ENCODE measurements at regions not wholly inside any gene's neighbourhood (a gene's known extent, or its start where the extent isn't known, plus 50 kb on each side); places are given as distances from the start of the nearest gene placed in this dataset.
A peak's percentile ranks its signal among the peaks of the same experiment; 100 is the strongest.

- FAIRE-seq (no peak), ATAC-seq (no peak), DNase-seq (ENCODE audit: low read depth in 1 of 2, low spot score in 1 of 2) (no peak)
- Histone ChIP-seq H3K4me2 (no peak overlapping the region), H3K27ac (peak overlapping the region in 1 of 2 experiments; percentile 62; a peak in 3 of 6 replicates), H3K4me1 (peaks cover 2% of the 10 kb centered on the region), H3K9me3 (peaks cover 32% of the 10 kb centered on the region), H3K4me3 (no peak overlapping the region)
- ChIA-PET POLR2A (no interaction called here), CTCF (no interaction called here)
- WGBS (ENCODE audit: missing lambda C conversion rate), result 74% methylated on average over 1 of the region's 1 CpG
- no peak for TF ChIP-seq JUN (IDR thresholded peaks at IDR 0.05)
- TF ChIP-seq NR3C1 (IDR thresholded peaks at IDR 0.05), result no peak
- TF ChIP-seq EP300 (IDR thresholded peaks at IDR 0.05), result no peak
- TF ChIP-seq JUNB (IDR thresholded peaks at IDR 0.05), result no peak
- TF ChIP-seq MAFK (IDR thresholded peaks at IDR 0.05; ENCODE audit: partially characterized antibody), result no peak
- TF ChIP-seq NPAS2 (CRISPR knock-in tag; IDR thresholded peaks at IDR 0.05; ENCODE audit: borderline replicate concordance), result no peak
- TF ChIP-seq SMC3 (IDR thresholded peaks at IDR 0.05), result no peak
- TF ChIP-seq RNF2 (IDR thresholded peaks at IDR 0.05; ENCODE audit: borderline replicate concordance, low read depth), result no peak
- TF ChIP-seq ZC3H11A (IDR thresholded peaks at IDR 0.05), result no peak
- no peak for TF ChIP-seq HOXB5 (CRISPR knock-in tag; IDR thresholded peaks at IDR 0.05)
- TF ChIP-seq HDAC2 (IDR thresholded peaks at IDR 0.05), result no peak
- no peak for TF ChIP-seq BHLHE40 (IDR thresholded peaks at IDR 0.05; ENCODE audit: low read depth, low read length)
- no peak for TF ChIP-seq E2F6 (IDR thresholded peaks at IDR 0.05; ENCODE audit: borderline replicate concordance, low read depth)
- no peak for TF ChIP-seq CBX8 (IDR thresholded peaks at IDR 0.05)
- no peak for TF ChIP-seq CHD4 (IDR thresholded peaks at IDR 0.05; ENCODE audit: borderline replicate concordance)
- no peak for TF ChIP-seq HEYL (CRISPR knock-in tag; IDR thresholded peaks at IDR 0.05)
- TF ChIP-seq BCL3 (IDR thresholded peaks at IDR 0.05), result no peak
Observed at GRCh38 chrX:45485719-45486118, 285.0 kb upstream of the DIPK2B start.

- ATAC-seq (peak; percentile 95 to 96), DNase-seq (ENCODE audit: low read depth in 1 of 2, low spot score in 1 of 2) (peak; percentile 55 to 96), FAIRE-seq (peak; percentile 100)
- peaks cover 56% of the 10 kb centered on the region for H3K9me3 ChIP-seq
- peak overlapping the region; percentile 57 for H3K4me2 ChIP-seq
- CTCF ChIA-PET, result interaction anchor here (0.6 to 2.5 kb wide), 6 partner anchors 27 to 896 kb away, joined by 3 to 20 read pairs (median 4); no protein-coding TSS in a partner anchor
- 0% methylated on average over 4 of the region's 4 CpGs for WGBS (ENCODE audit: missing lambda C conversion rate)
- H3K4me3 ChIP-seq, result no peak overlapping the region
- H3K27ac ChIP-seq, result peak overlapping the region; percentile 74 to 93
- H3K4me1 ChIP-seq, result peaks cover 19% of the 10 kb centered on the region
- POLR2A ChIA-PET, result interaction anchor here (1.5 to 2.1 kb wide), 2 partner anchors 27 to 35 kb away, joined by 13 to 20 read pairs; no protein-coding TSS in a partner anchor
- TF ChIP-seq EHMT2 (IDR thresholded peaks at IDR 0.05; ENCODE audit: low read depth), result no peak
- TF ChIP-seq PBX3 (IDR thresholded peaks at IDR 0.05), result no peak
- no peak for TF ChIP-seq FOSB (CRISPR knock-in tag; IDR thresholded peaks at IDR 0.05)
- peak; percentile 87 for TF ChIP-seq FOSL2 (IDR thresholded peaks at IDR 0.05)
- TF ChIP-seq FOSL2 (CRISPR knock-in tag; IDR thresholded peaks at IDR 0.05), result peak; percentile 98
- TF ChIP-seq HEYL (CRISPR knock-in tag; IDR thresholded peaks at IDR 0.05), result no peak
- no peak for TF ChIP-seq NR3C1 (IDR thresholded peaks at IDR 0.05)
- TF ChIP-seq JUNB (IDR thresholded peaks at IDR 0.05), result peak; percentile 99
- no peak for TF ChIP-seq HDAC2 (IDR thresholded peaks at IDR 0.05)
- no peak for TF ChIP-seq MAZ (IDR thresholded peaks at IDR 0.05; ENCODE audit: borderline replicate concordance, low read depth, low read length)
- TF ChIP-seq RARB (CRISPR knock-in tag; IDR thresholded peaks at IDR 0.05), result 0 out of 2 replicates have a peak, but pooled peaks have one; percentile 16
- TF ChIP-seq HES2 (IDR thresholded peaks at IDR 0.05), result peak; percentile 73; the same call in 1 of the 2 replicates
- no peak for TF ChIP-seq PHF8 (IDR thresholded peaks at IDR 0.05; ENCODE audit: borderline replicate concordance, low read depth)
- peak; percentile 69 for TF ChIP-seq NFE2L2 (conservative IDR thresholded peaks at IDR 0.05; ENCODE audit: low read length)
- TF ChIP-seq MAX (IDR thresholded peaks at IDR 0.05), result peak; percentile 77
- TF ChIP-seq RNF2 (IDR thresholded peaks at IDR 0.05; ENCODE audit: borderline replicate concordance, low read depth), result no peak
- no peak for TF ChIP-seq KDM5A (IDR thresholded peaks at IDR 0.05)
- TF ChIP-seq REST (IDR thresholded peaks at IDR 0.05), result no peak
- TF ChIP-seq EP300 (IDR thresholded peaks at IDR 0.05), result peak; percentile 92 to 97
- peak; percentile 85 to 91 for TF ChIP-seq JUN (IDR thresholded peaks at IDR 0.05)
- peak; percentile 84; the same call in 2 of the 3 replicates for TF ChIP-seq BCL3 (IDR thresholded peaks at IDR 0.05)
Observed at GRCh38 chrX:45479835-45480422, 279.3 kb upstream of the DIPK2B start.
